WERI-Rb-1 (cell line): ENCODE measurements at regions not wholly inside any gene's neighbourhood (a gene's known extent, or its start where the extent isn't known, plus 50 kb on each side); places are given as distances from the start of the nearest gene placed in this dataset.
"Not testable (repeated sequence)": the region's sequence is repeated elsewhere in the genome, so short reads cannot be mapped to it uniquely, and the experiment has no call there.

ENCODE experiments used
- DNase-seq: peaks from one replicate; pipeline ENCODE4 v3.0.0-alpha.2; 2020
- H3K27ac ChIP-seq: fragments of 250-450 bp; sonication (Bioruptor Pico); 2 replicates; pipeline ENCODE4 v1.5.1; 2020; ENCODE audit warnings: mild to moderate bottlenecking, moderate library complexity
- H3K27me3 ChIP-seq: fragments of 250-450 bp; sonication (Bioruptor Pico); 2 replicates; pipeline ENCODE4 v1.5.1; 2021; ENCODE audit warnings: mild to moderate bottlenecking, low read depth, moderate library complexity; ENCODE audit not compliant: insufficient read depth, severe bottlenecking
- H3K36me3 ChIP-seq: fragments of 250-450 bp; sonication (Bioruptor Pico); 2 replicates; pipeline ENCODE4 v1.5.1; 2020; ENCODE audit warnings: mild to moderate bottlenecking, moderate library complexity
- H3K4me3 ChIP-seq: 2 replicates; pipeline ENCODE4 v1.5.1; 2011; ENCODE audit warnings: low read depth, mild to moderate bottlenecking, control low read depth, low read length
- H3K9me3 ChIP-seq: fragments of 250-450 bp; sonication (Bioruptor Pico); 2 replicates; pipeline ENCODE4 v1.5.1; 2021; ENCODE audit warnings: mild to moderate bottlenecking, moderate library complexity; ENCODE audit not compliant: severe bottlenecking
- CTCF ChIP-seq: IDR thresholded peaks from 2 replicates; pipeline ENCODE4 v1.5.1; 2011; ENCODE audit warnings: low read depth, mild to moderate bottlenecking, control low read depth, inconsistent platforms, low read length

DNA sequence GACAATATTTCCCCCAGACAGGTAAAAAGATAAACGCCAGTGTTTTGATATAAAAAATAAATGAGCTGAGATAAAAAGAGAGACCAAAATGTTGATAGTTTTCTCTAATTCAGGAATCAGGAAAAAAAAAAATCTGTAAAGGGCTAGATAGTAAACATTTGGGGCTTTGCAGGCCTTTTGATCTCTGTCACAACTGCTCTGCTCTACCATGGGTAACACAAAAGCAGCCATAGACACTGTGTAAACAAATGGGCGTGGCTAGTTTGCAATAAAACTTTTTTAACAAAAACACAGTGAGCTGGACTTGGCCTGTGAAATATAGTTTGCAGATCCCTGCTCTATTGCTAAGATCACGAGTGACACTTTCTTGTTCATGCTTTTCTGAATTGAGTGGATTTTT lies 219.1 kb upstream of the STXBP5 start:
- Histone ChIP-seq H3K27ac (no peak overlapping the region), H3K4me3 (no peak overlapping the region), H3K27me3 (no peaks in the 10 kb centered on the region), H3K36me3 (no peaks in the 10 kb centered on the region), H3K9me3 (no peaks in the 10 kb centered on the region)
- no peak for TF ChIP-seq CTCF
- no peak for DNase-seq

DNA sequence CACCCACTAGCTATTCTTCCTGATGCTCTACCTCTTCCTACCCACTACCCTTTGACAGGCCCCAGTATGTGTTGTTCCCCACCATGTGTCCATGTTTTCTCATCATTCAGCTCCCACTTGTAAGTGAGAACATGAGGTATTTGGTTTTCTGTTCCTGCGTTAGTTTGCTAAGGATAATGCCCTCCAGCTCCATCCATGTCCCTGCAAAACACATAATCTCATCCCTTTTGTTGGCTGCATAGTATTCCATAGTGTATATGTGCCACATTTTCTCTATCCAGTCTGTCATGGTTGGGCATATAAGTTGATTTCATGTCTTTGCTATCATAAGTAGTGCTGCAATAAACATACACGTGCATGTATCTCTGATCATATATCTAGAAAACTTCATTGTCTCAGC lies 218.3 kb upstream of the STXBP5 start:
- DNase-seq, result no peak
- no peak overlapping the region for H3K27ac ChIP-seq
- no peak overlapping the region for H3K4me3 ChIP-seq
- no peak for TF ChIP-seq CTCF
- H3K36me3 ChIP-seq, result no peaks in the 10 kb centered on the region
- H3K9me3 ChIP-seq, result no peaks in the 10 kb centered on the region
- H3K27me3 ChIP-seq, result no peaks in the 10 kb centered on the region

DNA sequence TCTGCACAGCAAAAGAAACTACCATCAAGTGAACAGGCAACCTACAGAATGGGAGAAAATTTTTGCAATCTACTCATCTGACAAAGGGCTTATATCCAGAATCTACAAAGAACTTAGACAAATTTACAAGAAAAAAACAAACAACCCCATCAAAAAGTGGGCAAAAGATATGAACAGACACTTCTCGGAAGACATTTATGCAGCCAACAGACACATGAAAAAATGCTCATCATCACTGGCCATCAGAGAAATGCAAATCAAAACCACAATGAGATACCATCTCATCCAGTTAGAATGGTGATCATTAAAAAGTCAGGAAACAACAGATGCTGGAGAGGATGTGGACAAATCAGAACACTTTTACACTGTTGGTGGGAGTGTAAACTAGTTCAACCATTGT lies 216.3 kb upstream of the STXBP5 start:
- DNase-seq, H3K27ac ChIP-seq, H3K36me3 ChIP-seq, H3K27me3 ChIP-seq, H3K4me3 ChIP-seq, H3K9me3 ChIP-seq: not testable (repeated sequence)

DNA sequence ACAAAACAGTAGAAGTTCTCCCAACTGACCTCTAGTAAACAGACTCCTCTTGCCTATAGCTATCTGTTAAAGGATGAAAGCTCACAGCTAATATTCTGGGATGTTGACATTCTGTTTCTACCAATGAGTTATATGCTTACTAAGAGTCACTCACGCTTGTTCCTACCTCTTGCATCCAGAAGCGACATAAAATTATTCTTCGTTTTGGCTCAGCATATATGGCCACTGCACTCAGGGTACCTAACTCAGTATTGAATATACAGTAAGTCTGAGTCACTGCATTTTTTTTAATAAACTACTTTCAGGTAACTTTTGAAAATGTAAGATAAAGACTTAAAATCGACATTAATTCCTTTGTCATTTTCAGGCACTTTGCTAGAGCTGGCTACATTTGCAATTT lies 214.4 kb upstream of the STXBP5 start:
- Histone ChIP-seq H3K9me3 (no peaks in the 10 kb centered on the region), H3K36me3 (no peaks in the 10 kb centered on the region), H3K27ac (no peak overlapping the region), H3K4me3 (no peak overlapping the region), H3K27me3 (no peaks in the 10 kb centered on the region)
- no peak for TF ChIP-seq CTCF
- DNase-seq, result no peak

DNA sequence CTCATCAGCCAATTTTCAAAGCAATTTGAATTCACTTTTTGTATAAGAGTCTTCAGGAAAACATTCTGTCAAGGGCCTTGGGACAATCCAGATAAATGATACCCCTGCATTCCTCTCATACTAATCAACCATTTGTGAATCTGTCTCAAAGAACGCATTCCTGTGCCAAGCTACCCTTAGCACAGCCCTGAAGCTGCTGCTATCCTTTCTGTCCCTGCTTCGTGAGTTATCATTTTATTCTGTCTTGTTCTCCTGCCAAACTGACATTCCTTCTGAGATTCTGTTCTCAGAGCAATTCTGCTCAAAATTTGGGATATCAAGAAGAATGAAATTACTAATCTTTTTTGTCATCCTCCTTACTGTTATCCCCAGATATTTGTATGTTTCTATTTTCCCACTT lies 213.9 kb upstream of the STXBP5 start:
- TF ChIP-seq CTCF, result no peak
- no peaks in the 10 kb centered on the region for H3K36me3 ChIP-seq
- no peak overlapping the region for H3K4me3 ChIP-seq
- no peaks in the 10 kb centered on the region for H3K9me3 ChIP-seq
- H3K27ac ChIP-seq, result no peak overlapping the region
- no peak for DNase-seq
- no peaks in the 10 kb centered on the region for H3K27me3 ChIP-seq

GRCh38 chr6:146990821-146991798 lies 213.1 kb upstream of the STXBP5 start:
- no peaks in the 10 kb centered on the region for H3K36me3 ChIP-seq
- DNase-seq, result no peak

More at GRCh38 chr6:146990821-146991798, 213.1 kb upstream of the STXBP5 start:
- TF ChIP-seq CTCF, result no peak
- Histone ChIP-seq H3K4me3 (no peak overlapping the region), H3K9me3 (no peaks in the 10 kb centered on the region), H3K27me3 (no peaks in the 10 kb centered on the region), H3K27ac (no peak overlapping the region)
